ENCODE measurements at regions not wholly inside any gene's neighbourhood (a gene's known extent, or its start where the extent isn't known, plus 50 kb on each side); places are given as distances from the start of the nearest gene placed in this dataset.

- Histone ChIP-seq H3K36me3 (replicated peaks in 1 of 2) (no peaks in the 10 kb centered on the region), H3K4me3 (no peak overlapping the region), H3K27me3 (no peaks in the 10 kb centered on the region), H3K9me3 (replicated peaks in 1 of 3) (no peaks in the 10 kb centered on the region), H3K4me1 (replicated peaks in 1 of 2) (no peaks in the 10 kb centered on the region), H3K27ac (no peak overlapping the region)
- no peak for DNase-seq
- intact Hi-C loops (cut with DNase I), result no loop called here
- WGBS, 4 donors, result 45 to 66% (median 62%) methylated on average over 2 of the region's 2 CpGs
- TF ChIP-seq CTCF (IDR thresholded peaks at IDR 0.05) (no peak), POLR2A (IDR thresholded peaks at IDR 0.05) (no peak)
These were observed 300.1 kb downstream of the PAX1 start for GRCh38 chr20:22005535-22005934.

- Histone ChIP-seq H3K27me3 (no peaks in the 10 kb centered on the region), H3K36me3 (replicated peaks in 1 of 2) (no peaks in the 10 kb centered on the region), H3K27ac (no peak overlapping the region), H3K9me3 (replicated peaks in 1 of 3) (no peaks in the 10 kb centered on the region), H3K4me1 (replicated peaks in 1 of 2) (no peaks in the 10 kb centered on the region), H3K4me3 (no peak overlapping the region)
- intact Hi-C loops (cut with DNase I), result no loop called here
- WGBS, 4 donors, result 34 to 55% (median 49%) methylated on average over 2 of the region's 2 CpGs
- TF ChIP-seq CTCF (IDR thresholded peaks at IDR 0.05) (no peak), POLR2A (IDR thresholded peaks at IDR 0.05) (no peak)
- no peak for DNase-seq
These were observed 299.5 kb downstream of the PAX1 start for GRCh38 chr20:22004946-22005345.

- no peak overlapping the region for H3K4me3 ChIP-seq
- intact Hi-C loops (cut with DNase I), result no loop called here
- H3K9me3 ChIP-seq (replicated peaks in 1 of 3), result no peaks in the 10 kb centered on the region
- H3K36me3 ChIP-seq (replicated peaks in 1 of 2), result no peaks in the 10 kb centered on the region
- no peaks in the 10 kb centered on the region for H3K27me3 ChIP-seq
- H3K27ac ChIP-seq, result no peak overlapping the region
- no peak for DNase-seq
- TF ChIP-seq CTCF (IDR thresholded peaks at IDR 0.05), result no peak
- no peak for TF ChIP-seq POLR2A (IDR thresholded peaks at IDR 0.05)
- no peaks in the 10 kb centered on the region for H3K4me1 ChIP-seq (replicated peaks in 1 of 2)
These were observed 298.2 kb downstream of the PAX1 start for GRCh38 chr20:22003680-22004079.

- WGBS, 4 donors, result 62 to 80% (median 70%) methylated on average over 1 of the region's 1 CpG
- Histone ChIP-seq H3K9me3 (replicated peaks in 1 of 3) (no peaks in the 10 kb centered on the region), H3K27me3 (no peaks in the 10 kb centered on the region), H3K4me3 (no peak overlapping the region), H3K36me3 (replicated peaks in 1 of 2) (no peaks in the 10 kb centered on the region), H3K27ac (no peak overlapping the region), H3K4me1 (replicated peaks in 1 of 2) (no peaks in the 10 kb centered on the region)
- no peak for DNase-seq
- TF ChIP-seq CTCF (IDR thresholded peaks at IDR 0.05) (no peak), POLR2A (IDR thresholded peaks at IDR 0.05) (no peak)
- intact Hi-C loops (cut with DNase I), result no loop called here
These were observed 296.4 kb downstream of the PAX1 start for GRCh38 chr20:22001886-22002285.
